ENCODE measurements at regions not wholly inside any gene's neighbourhood (a gene's known extent, or its start where the extent isn't known, plus 50 kb on each side); places are given as distances from the start of the nearest gene placed in this dataset.
A peak's percentile ranks its signal among the peaks of the same experiment; 100 is the strongest.

DNA sequence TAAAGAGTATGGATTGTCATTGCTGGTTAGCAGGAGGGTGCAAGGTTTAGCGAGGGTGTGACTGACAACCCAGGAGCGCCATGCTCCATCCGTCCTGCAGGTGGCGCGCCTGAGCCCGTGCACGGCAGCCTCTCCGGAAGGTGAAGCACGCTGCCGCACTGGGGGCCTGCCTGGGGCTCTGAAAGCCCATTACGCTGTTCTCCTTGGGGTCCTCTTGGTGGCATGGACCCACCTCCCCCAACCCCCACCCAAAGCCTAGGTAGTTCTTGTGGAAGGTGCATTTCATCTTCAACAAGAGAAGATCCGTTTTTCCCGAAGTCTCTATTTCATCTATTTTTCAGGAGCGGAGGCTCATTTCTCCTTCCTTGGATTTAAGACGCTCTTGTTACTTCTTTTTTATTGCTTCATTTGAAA, 197.4 kb upstream of the KCNG1 start:
- ChIA-PET POLR2A (no interaction called here), CTCF (interaction anchor here (0.9 to 5.4 kb wide), 11 partner anchors 8 to 233 kb away, joined by 3 to 39 read pairs (median 4); no protein-coding TSS in a partner anchor)
- TF ChIP-seq CTCF (IDR thresholded peaks at IDR 0.05; ENCODE audit: insufficient read depth, low read length, missing control alignments) = peak; percentile 94
- H3K4me3 ChIP-seq (ENCODE audit: low read depth, low read length) = no peak overlapping the region
- DNase-seq (ENCODE audit: low read depth, low spot score) = no peak

DNA sequence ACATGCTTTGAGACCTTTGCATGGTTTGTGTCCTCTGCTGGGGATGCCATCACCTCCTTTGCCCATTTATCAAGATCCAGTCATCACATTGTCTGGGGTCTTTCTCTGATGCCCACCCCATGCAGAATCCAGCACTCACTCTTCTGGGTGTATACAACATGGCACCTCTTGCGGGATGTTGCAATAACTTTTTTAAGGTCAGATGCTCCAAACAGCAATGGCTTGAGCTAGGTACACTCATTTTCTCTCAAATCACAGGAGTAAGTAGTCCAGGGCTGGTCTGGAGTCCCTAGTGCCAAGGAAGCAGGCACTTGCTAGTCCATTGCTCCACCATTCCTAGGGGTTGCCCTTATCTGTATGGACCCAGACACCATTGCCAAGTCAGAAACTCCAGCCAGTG, 196.6 kb upstream of the KCNG1 start:
- CTCF ChIA-PET = interaction anchor here (1.2 to 1.8 kb wide), 7 partner anchors 10 to 227 kb away, joined by 3 to 7 read pairs (median 4); no protein-coding TSS in a partner anchor

GRCh38 chr20:51218603-51219002, 195.7 kb upstream of the KCNG1 start:
- ChIA-PET POLR2A (no interaction called here), CTCF (interaction anchor here (1.2 to 1.8 kb wide), 6 partner anchors 9 to 226 kb away, joined by 3 to 7 read pairs (median 4); no protein-coding TSS in a partner anchor)
- no peak overlapping the region for H3K4me3 ChIP-seq (ENCODE audit: low read depth, low read length)
- no peak for TF ChIP-seq CTCF (IDR thresholded peaks at IDR 0.05; ENCODE audit: insufficient read depth, low read length, missing control alignments)
- DNase-seq (ENCODE audit: low read depth, low spot score) = no peak

More for the DNA sequence above, 196.6 kb upstream of the KCNG1 start:
- H3K4me3 ChIP-seq (ENCODE audit: low read depth, low read length) = no peak overlapping the region
- no peak for DNase-seq (ENCODE audit: low read depth, low spot score)
- TF ChIP-seq CTCF (IDR thresholded peaks at IDR 0.05; ENCODE audit: insufficient read depth, low read length, missing control alignments) = no peak
- POLR2A ChIA-PET = no interaction called here

DNA sequence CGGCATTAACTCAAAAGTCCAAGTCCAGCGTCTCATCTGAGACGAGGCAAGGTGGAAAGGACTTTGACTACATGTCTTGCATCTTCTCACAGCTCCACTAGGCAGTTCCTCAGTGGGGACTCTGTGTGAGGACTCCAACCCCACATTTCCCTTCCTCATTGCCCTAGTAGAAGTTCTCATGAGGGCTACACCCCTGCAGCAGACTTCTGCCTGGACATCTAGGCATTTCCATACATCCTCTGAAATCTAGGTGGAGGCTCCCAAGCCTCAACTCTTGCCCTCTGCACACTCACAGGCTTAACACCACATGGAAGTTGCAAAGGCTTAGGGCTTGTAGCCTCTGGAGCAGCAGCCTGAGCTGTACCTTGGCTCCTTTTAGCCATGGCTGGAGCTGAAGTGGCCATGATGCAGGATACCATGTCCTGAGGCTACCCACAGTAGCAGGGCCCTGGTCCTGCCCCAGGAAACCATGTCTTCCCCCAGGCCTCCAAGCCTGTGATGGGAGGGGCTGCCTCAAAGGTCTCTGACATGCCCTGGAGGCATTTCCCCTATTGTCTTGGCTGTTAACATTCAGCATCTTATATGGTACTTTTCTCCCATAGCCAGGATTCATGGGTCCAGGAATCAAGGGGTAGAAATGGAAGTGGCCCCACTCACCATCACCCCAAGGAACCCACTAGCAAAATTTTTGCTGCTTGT, 194.6 kb upstream of the KCNG1 start:
- DNase-seq (ENCODE audit: low read depth, low spot score) = no peak
- ChIA-PET CTCF (no interaction called here), POLR2A (no interaction called here)
- no peak overlapping the region for H3K4me3 ChIP-seq (ENCODE audit: low read depth, low read length)
- TF ChIP-seq CTCF (IDR thresholded peaks at IDR 0.05; ENCODE audit: insufficient read depth, low read length, missing control alignments) = no peak

DNA sequence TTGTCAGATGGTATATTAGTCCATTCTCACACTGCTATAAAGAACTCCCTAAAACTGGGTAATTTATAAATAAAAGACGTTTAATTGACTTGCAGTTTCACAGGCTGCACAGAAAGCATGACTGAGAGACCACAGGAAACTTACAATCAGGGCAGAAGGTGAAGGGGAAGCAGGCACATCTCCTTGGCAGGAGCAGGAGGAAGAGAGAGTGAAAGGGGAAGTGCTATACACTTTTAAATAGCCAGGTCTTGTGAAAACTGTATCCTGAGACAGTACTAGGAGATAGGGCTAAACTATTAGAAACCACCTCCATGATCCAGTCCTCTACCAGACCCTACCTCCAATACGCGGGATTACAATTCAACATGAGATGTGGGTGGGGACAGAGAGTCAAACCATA, 193.9 kb upstream of the KCNG1 start:
- no peak for DNase-seq (ENCODE audit: low read depth, low spot score)
- POLR2A ChIA-PET = no interaction called here
- CTCF ChIA-PET = no interaction called here
- no peak overlapping the region for H3K4me3 ChIP-seq (ENCODE audit: low read depth, low read length)
- no peak for TF ChIP-seq CTCF (IDR thresholded peaks at IDR 0.05; ENCODE audit: insufficient read depth, low read length, missing control alignments)

DNA sequence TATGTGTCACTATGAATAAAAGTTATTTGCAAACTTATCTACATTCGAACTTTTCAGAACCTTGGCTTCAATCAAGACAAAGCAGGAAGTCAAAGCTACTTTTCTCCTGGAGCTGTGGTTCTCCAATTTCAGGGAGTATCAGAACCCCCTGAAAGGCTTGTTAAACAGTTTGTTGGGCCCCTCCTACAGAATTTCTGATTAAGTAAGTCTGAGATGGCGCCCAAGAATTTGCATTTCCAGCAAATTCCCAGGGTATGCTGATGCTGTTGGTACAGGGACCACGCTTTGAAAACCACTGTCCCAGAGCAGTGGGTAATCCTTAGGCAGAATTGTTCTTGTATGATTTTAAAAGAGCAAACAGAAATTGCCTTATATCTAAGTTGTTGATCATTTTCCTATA, 189.9 kb upstream of the KCNG1 start:
- DNase-seq (ENCODE audit: low read depth, low spot score) = no peak
- POLR2A ChIA-PET = no interaction called here
- TF ChIP-seq CTCF (IDR thresholded peaks at IDR 0.05; ENCODE audit: insufficient read depth, low read length, missing control alignments) = no peak

More for the DNA sequence above, 189.9 kb upstream of the KCNG1 start:
- CTCF ChIA-PET = interaction anchor here (1.2 to 2.2 kb wide), 4 partner anchors 8 to 13 kb away, joined by 3 to 15 read pairs (median 4); no protein-coding TSS in a partner anchor
- no peak overlapping the region for H3K4me3 ChIP-seq (ENCODE audit: low read depth, low read length)

Measured in AG04449 (cell line).